SK-N-SH treated with all-trans-retinoic acid at 6 μM for 48 hours (cell line): ENCODE measurements at regions not wholly inside any gene's neighbourhood (a gene's known extent, or its start where the extent isn't known, plus 50 kb on each side); places are given as distances from the start of the nearest gene placed in this dataset.
"Not testable (repeated sequence)": the region's sequence is repeated elsewhere in the genome, so short reads cannot be mapped to it uniquely, and the experiment has no call there.

Experiments
- ATAC-seq: fragments of 200-7000 bp; cut with Tn5 transposase; 3 replicates; pipeline ENCODE4 v1.9.1; 2020; ENCODE audit warnings: mild to moderate bottlenecking, moderate library complexity
- ARNTL ChIP-seq: fragments of 450-650 bp; formaldehyde crosslinking; IDR thresholded peaks from 2 replicates; pipeline ENCODE4 v1.5.0; 2020; ENCODE audit warnings: low read depth, mild to moderate bottlenecking, moderate library complexity, borderline replicate concordance
- BACH2 ChIP-seq: fragments of 250-450 bp; sonication (Bioruptor Pico); IDR thresholded peaks from 2 replicates; pipeline ENCODE4 v1.9.0; 2021; ENCODE audit warnings: mild to moderate bottlenecking, borderline replicate concordance
- ESRRG ChIP-seq: fragments of 250-450 bp; sonication (Bioruptor Pico); IDR thresholded peaks from 2 replicates; pipeline ENCODE4 v1.6.1; 2021; ENCODE audit warnings: mild to moderate bottlenecking
- GLIS3 ChIP-seq: fragments of 250-450 bp; sonication (Bioruptor Pico); IDR thresholded peaks from 2 replicates; pipeline ENCODE4 v1.5.0; 2020; ENCODE audit warnings: mild to moderate bottlenecking, moderate library complexity
- OSR1 ChIP-seq: fragments of 250-450 bp; sonication (Bioruptor Pico); IDR thresholded peaks from 2 replicates; pipeline ENCODE4 v1.8.0; 2022; ENCODE audit warnings: moderate library complexity, mild to moderate bottlenecking, inconsistent platforms
- PATZ1 ChIP-seq: fragments of 250-450 bp; sonication (Bioruptor Pico); IDR thresholded peaks from 2 replicates; pipeline ENCODE4 v1.8.0; 2020; ENCODE audit warnings: mild to moderate bottlenecking, moderate library complexity, borderline replicate concordance
- POU6F1 ChIP-seq: fragments of 250-450 bp; sonication (Bioruptor Pico); IDR thresholded peaks from 2 replicates; pipeline ENCODE4 v1.8.0; 2021; ENCODE audit warnings: low read depth, mild to moderate bottlenecking, moderate library complexity, borderline replicate concordance
- SNAI2 ChIP-seq: fragments of 250-450 bp; sonication (Bioruptor Pico); IDR thresholded peaks from 2 replicates; pipeline ENCODE4 v1.5.0; 2020; ENCODE audit warnings: mild to moderate bottlenecking, moderate library complexity
- TCF4 ChIP-seq: fragments of 250-450 bp; sonication (Bioruptor Pico); IDR thresholded peaks from 2 replicates; pipeline ENCODE4 v1.8.0; 2021; ENCODE audit warnings: mild to moderate bottlenecking, moderate library complexity, borderline replicate concordance
- TSHZ2 ChIP-seq: fragments of 250-450 bp; sonication (Bioruptor Pico); IDR thresholded peaks from 2 replicates; pipeline ENCODE4 v1.5.0; 2020; ENCODE audit warnings: mild to moderate bottlenecking, moderate library complexity
- ZC3H10 ChIP-seq: fragments of 250-450 bp; sonication (Bioruptor Pico); IDR thresholded peaks from 2 replicates; pipeline ENCODE4 v1.5.1; 2021; ENCODE audit warnings: mild to moderate bottlenecking, moderate library complexity
- ZFP30 ChIP-seq: fragments of 450-650 bp; formaldehyde crosslinking; IDR thresholded peaks from 2 replicates; pipeline ENCODE4 v1.5.0; 2022; ENCODE audit warnings: mild to moderate bottlenecking, moderate library complexity
- ZNF565 ChIP-seq: fragments of 450-650 bp; formaldehyde crosslinking; conservative IDR thresholded peaks from 2 replicates; pipeline ENCODE4 v1.5.0; 2020; ENCODE audit warnings: low read depth, mild to moderate bottlenecking, moderate library complexity
- ZNF70 ChIP-seq: fragments of 450-650 bp; formaldehyde crosslinking; IDR thresholded peaks from 2 replicates; pipeline ENCODE4 v1.5.0; 2020; ENCODE audit warnings: mild to moderate bottlenecking, moderate library complexity

- TF ChIP-seq ZNF565, result no peak
- no peak for TF ChIP-seq ZC3H10 (CRISPR knock-in tag)
- TF ChIP-seq POU6F1 (CRISPR knock-in tag), result no peak
- TF ChIP-seq ZFP30 (CRISPR knock-in tag), result no peak
- no peak for TF ChIP-seq ESRRG (CRISPR knock-in tag)
- TF ChIP-seq OSR1 (CRISPR knock-in tag), result no peak
- TF ChIP-seq SNAI2, result no peak
- TF ChIP-seq, all 23 proteins: peak for 0
Observed at GRCh38 chr3:28050885-28051284, 190.5 kb upstream of the CMC1 start (continued).

- ATAC-seq, result no peak
- no peak for TF ChIP-seq ARNTL (CRISPR knock-in tag)
- TF ChIP-seq TSHZ2 (CRISPR knock-in tag), result no peak
- TF ChIP-seq GLIS3 (CRISPR knock-in tag), result no peak
- no peak for TF ChIP-seq SNAI2
- TF ChIP-seq PATZ1 (CRISPR knock-in tag), result no peak
- TF ChIP-seq ESRRG (CRISPR knock-in tag), result no peak
- TF ChIP-seq ZNF70, result no peak
- TF ChIP-seq, all 23 proteins: peak for 0
Observed at GRCh38 chr3:28053759-28054158, 187.7 kb upstream of the CMC1 start.

- TF ChIP-seq ZNF70 (no peak), GLIS3 (CRISPR knock-in tag) (no peak), BACH2 (CRISPR knock-in tag) (no peak), TSHZ2 (CRISPR knock-in tag) (no peak)
- ATAC-seq, result no peak
Observed at GRCh38 chr3:28056806-28057205, 184.6 kb upstream of the CMC1 start.

- ATAC-seq, result no peak
- TF ChIP-seq TCF4 (CRISPR knock-in tag) (no peak), ZC3H10 (CRISPR knock-in tag) (no peak), BACH2 (CRISPR knock-in tag) (no peak), ZFP30 (CRISPR knock-in tag) (no peak), ARNTL (CRISPR knock-in tag) (no peak), POU6F1 (CRISPR knock-in tag) (no peak)
Observed at GRCh38 chr3:28057539-28057938, 183.9 kb upstream of the CMC1 start.

- ATAC-seq, result not testable (repeated sequence)
Observed at GRCh38 chr3:28059199-28059598, 182.2 kb upstream of the CMC1 start.
